HEK293 (cell line): ENCODE measurements at regions not wholly inside any gene's neighbourhood (a gene's known extent, or its start where the extent isn't known, plus 50 kb on each side); places are given as distances from the start of the nearest gene placed in this dataset.

Source experiments
- CTCF ChIA-PET: fragments of 350-600 bp; formaldehyde crosslinking; extraction: SDS; loops from one replicate; lab custom pipeline; 2021; ENCODE audit warnings: antibody characterized with exemption; lab: Yijun Ruan, JAX
- POLR2A ChIA-PET: fragments of 300-600 bp; formaldehyde crosslinking; extraction: SDS; loops from one replicate; lab custom pipeline; 2020; ENCODE audit warnings: antibody characterized with exemption, inconsistent platforms; lab: Yijun Ruan, JAX
- H3K27ac ChIP-seq: fragments of 200-500 bp; sonication (Bioruptor generic); 2 replicates; pipeline ENCODE4 v1.5.1; 2014; ENCODE audit warnings: low read depth, low read length, control low read depth, inconsistent platforms; ENCODE audit errors: extremely low read depth
- H3K36me3 ChIP-seq, 2 experiments: fragments of 200-500 bp in 1 of 2; sonication (Bioruptor generic) in 1 of 2; 1 replicate in 1 of 2; 2 replicates in 1 of 2; pipeline ENCODE4 v1.5.1; 2014 to 2017; ENCODE audit warnings: inconsistent platforms in 2 of 2, low read length in 2 of 2; ENCODE audit not compliant: control insufficient read depth in 2 of 2, insufficient read depth in 1 of 2
- H3K4me1 ChIP-seq: fragments of 200-500 bp; sonication (Bioruptor generic); 2 replicates; pipeline ENCODE4 v1.5.1; 2014; ENCODE audit warnings: mild to moderate bottlenecking, low read length, inconsistent platforms; ENCODE audit not compliant: control insufficient read depth, insufficient read depth
- H3K4me3 ChIP-seq: 2 replicates; pipeline ENCODE4 v1.5.1; 2011; ENCODE audit warnings: low read depth, mild to moderate bottlenecking, control low read depth, low read length, moderate library complexity
- H3K9me3 ChIP-seq: fragments of 200-500 bp; sonication (Bioruptor generic); 2 replicates; pipeline ENCODE4 v1.5.1; 2014; ENCODE audit warnings: low read depth, low read length, inconsistent platforms; ENCODE audit not compliant: control insufficient read depth, insufficient read depth
- ELK4 ChIP-seq: IDR thresholded peaks from 2 replicates; pipeline ENCODE4 v1.6.1; 2011; ENCODE audit warnings: mild to moderate bottlenecking, low read depth, low read length, borderline replicate concordance
- GLI2 ChIP-seq: fragments of 450-650 bp; formaldehyde crosslinking; IDR thresholded peaks from 2 replicates; pipeline ENCODE4; 2017; ENCODE audit warnings: missing biosample characterization, missing genetic modification characterization, low read depth, borderline replicate concordance
- GLIS1 ChIP-seq: fragments of 450-650 bp; formaldehyde crosslinking; IDR thresholded peaks from 2 replicates; pipeline ENCODE4 v1.5.1; 2016; ENCODE audit warnings: missing biosample characterization, missing genetic modification characterization
- HOXD13 ChIP-seq: sonication (generic); formaldehyde crosslinking; IDR thresholded peaks from 2 replicates; pipeline ENCODE4 v1.8.0; 2022; ENCODE audit warnings: missing genetic modification reagents, borderline replicate concordance
- KLF17 ChIP-seq: fragments of 450-650 bp; formaldehyde crosslinking; IDR thresholded peaks from 2 replicates; pipeline ENCODE4 v1.5.1; 2016; ENCODE audit warnings: missing biosample characterization, missing genetic modification characterization
- MYNN ChIP-seq: fragments of 450-650 bp; formaldehyde crosslinking; IDR thresholded peaks from 2 replicates; pipeline ENCODE4 v1.5.1; 2016; ENCODE audit warnings: missing biosample characterization, missing genetic modification characterization, borderline replicate concordance
- SETDB1 ChIP-seq: IDR thresholded peaks from one replicate; pipeline ENCODE4 v1.6.1; 2017; ENCODE audit warnings: mild to moderate bottlenecking, low read length, moderate library complexity, mixed read lengths; ENCODE audit not compliant: insufficient read length
- ZBTB20 ChIP-seq: fragments of 450-650 bp; formaldehyde crosslinking; IDR thresholded peaks from 2 replicates; pipeline ENCODE4 v1.5.1; 2016; ENCODE audit warnings: missing biosample characterization, missing genetic modification characterization
- ZBTB44 ChIP-seq: fragments of 450-650 bp; IDR thresholded peaks from 2 replicates; pipeline ENCODE4 v1.5.1; 2018; ENCODE audit warnings: missing biosample characterization, mild to moderate bottlenecking, missing genetic modification characterization
- ZNF16 ChIP-seq: fragments of 450-650 bp; formaldehyde crosslinking; IDR thresholded peaks from 2 replicates; pipeline ENCODE4 v1.5.1; 2016; ENCODE audit warnings: low read depth, missing biosample characterization, missing genetic modification characterization
- ZNF2 ChIP-seq: fragments of 450-650 bp; formaldehyde crosslinking; IDR thresholded peaks from 2 replicates; pipeline ENCODE4 v1.5.1; 2016; ENCODE audit warnings: missing biosample characterization, missing genetic modification characterization
- ZNF335 ChIP-seq: fragments of 450-650 bp; formaldehyde crosslinking; conservative IDR thresholded peaks from 2 replicates; pipeline ENCODE4 v1.5.1; 2016; ENCODE audit warnings: missing biosample characterization, missing genetic modification characterization
- ZNF341 ChIP-seq: fragments of 450-650 bp; formaldehyde crosslinking; IDR thresholded peaks from 2 replicates; pipeline ENCODE4; 2016; ENCODE audit warnings: low read depth, missing biosample characterization, missing genetic modification characterization
- ZNF549 ChIP-seq: fragments of 450-650 bp; IDR thresholded peaks from 2 replicates; pipeline ENCODE4 v1.5.1; 2018; ENCODE audit warnings: missing biosample characterization, missing genetic modification characterization, mild to moderate bottlenecking, inconsistent platforms, moderate library complexity
- ZNF639 ChIP-seq: fragments of 450-650 bp; formaldehyde crosslinking; IDR thresholded peaks from 2 replicates; pipeline ENCODE4 v1.5.1; 2016; ENCODE audit warnings: missing biosample characterization, missing genetic modification characterization
- ZNF76 ChIP-seq: fragments of 450-650 bp; formaldehyde crosslinking; IDR thresholded peaks from 2 replicates; pipeline ENCODE4; 2016; ENCODE audit warnings: low read depth, missing biosample characterization, missing genetic modification characterization, borderline replicate concordance
- ZNF837 ChIP-seq: fragments of 450-650 bp; formaldehyde crosslinking; IDR thresholded peaks from 2 replicates; pipeline ENCODE4 v1.5.1; 2016; ENCODE audit warnings: missing biosample characterization, missing genetic modification characterization
- ZSCAN18 ChIP-seq: fragments of 450-650 bp; formaldehyde crosslinking; IDR thresholded peaks from 2 replicates; pipeline ENCODE4 v1.5.1; 2016; ENCODE audit warnings: missing biosample characterization, missing genetic modification characterization

GRCh38 chr3:148246291-148246923 is 451.3 kb upstream of the AGTR1 start:
- no peak for TF ChIP-seq HOXD13 (CRISPR knock-in tag)
- no peak for TF ChIP-seq ZNF16
- no peak for TF ChIP-seq ZNF837
- TF ChIP-seq GLIS1 (tag by site-specific recombination): no peak
- TF ChIP-seq ZBTB44 (tag by site-specific recombination): no peak
- no peak for TF ChIP-seq MYNN (tag by site-specific recombination)
- no peak for TF ChIP-seq ELK4
- no peak for TF ChIP-seq ZNF2 (tag by site-specific recombination)
- POLR2A ChIA-PET: no interaction called here

GRCh38 chr3:148253713-148254112 is 444.0 kb upstream of the AGTR1 start:
- H3K4me3 ChIP-seq: no peak overlapping the region
- TF ChIP-seq SETDB1 (no peak), ZNF341 (no peak), ZNF549 (no peak), ZNF639 (tag by site-specific recombination) (no peak), ZNF76 (tag by site-specific recombination) (no peak), GLIS1 (tag by site-specific recombination) (no peak), ZNF335 (no peak), KLF17 (tag by site-specific recombination) (no peak), ZSCAN18 (tag by site-specific recombination) (no peak), ZBTB20 (tag by site-specific recombination) (no peak), GLI2 (tag by site-specific recombination) (no peak)
- TF ChIP-seq, all 188 proteins: peak for 0
- H3K36me3 ChIP-seq: no peaks in the 10 kb centered on the region
- CTCF ChIA-PET: no interaction called here
- H3K9me3 ChIP-seq: no peaks in the 10 kb centered on the region
- POLR2A ChIA-PET: no interaction called here
- no peaks in the 10 kb centered on the region for H3K4me1 ChIP-seq
- no peak overlapping the region for H3K27ac ChIP-seq

More at GRCh38 chr3:148246291-148246923, 451.3 kb upstream of the AGTR1 start:
- H3K36me3 ChIP-seq: no peaks in the 10 kb centered on the region
- CTCF ChIA-PET: interaction anchor here (0.6 kb wide), 1 partner anchor 19 kb away, joined by 3 read pairs; no protein-coding TSS in a partner anchor
- H3K9me3 ChIP-seq: no peaks in the 10 kb centered on the region
- no peaks in the 10 kb centered on the region for H3K4me1 ChIP-seq
- no peak overlapping the region for H3K27ac ChIP-seq
- H3K4me3 ChIP-seq: no peak overlapping the region
